Epithelial cell of proximal tubule (primary cell): ENCODE measurements at regions not wholly inside any gene's neighbourhood (a gene's known extent, or its start where the extent isn't known, plus 50 kb on each side); places are given as distances from the start of the nearest gene placed in this dataset.
"Not testable (repeated sequence)": the region's sequence is repeated elsewhere in the genome, so short reads cannot be mapped to it uniquely, and the experiment has no call there.

Source experiments
- DNase-seq: peaks from one replicate; pipeline ENCODE4 v3.0.0-alpha.2; 2011; ENCODE audit warnings: low read depth
- H3K4me3 ChIP-seq: 2 replicates; pipeline ENCODE4 v1.5.1; 2011; ENCODE audit warnings: low read depth, mild to moderate bottlenecking, low read length

DNA sequence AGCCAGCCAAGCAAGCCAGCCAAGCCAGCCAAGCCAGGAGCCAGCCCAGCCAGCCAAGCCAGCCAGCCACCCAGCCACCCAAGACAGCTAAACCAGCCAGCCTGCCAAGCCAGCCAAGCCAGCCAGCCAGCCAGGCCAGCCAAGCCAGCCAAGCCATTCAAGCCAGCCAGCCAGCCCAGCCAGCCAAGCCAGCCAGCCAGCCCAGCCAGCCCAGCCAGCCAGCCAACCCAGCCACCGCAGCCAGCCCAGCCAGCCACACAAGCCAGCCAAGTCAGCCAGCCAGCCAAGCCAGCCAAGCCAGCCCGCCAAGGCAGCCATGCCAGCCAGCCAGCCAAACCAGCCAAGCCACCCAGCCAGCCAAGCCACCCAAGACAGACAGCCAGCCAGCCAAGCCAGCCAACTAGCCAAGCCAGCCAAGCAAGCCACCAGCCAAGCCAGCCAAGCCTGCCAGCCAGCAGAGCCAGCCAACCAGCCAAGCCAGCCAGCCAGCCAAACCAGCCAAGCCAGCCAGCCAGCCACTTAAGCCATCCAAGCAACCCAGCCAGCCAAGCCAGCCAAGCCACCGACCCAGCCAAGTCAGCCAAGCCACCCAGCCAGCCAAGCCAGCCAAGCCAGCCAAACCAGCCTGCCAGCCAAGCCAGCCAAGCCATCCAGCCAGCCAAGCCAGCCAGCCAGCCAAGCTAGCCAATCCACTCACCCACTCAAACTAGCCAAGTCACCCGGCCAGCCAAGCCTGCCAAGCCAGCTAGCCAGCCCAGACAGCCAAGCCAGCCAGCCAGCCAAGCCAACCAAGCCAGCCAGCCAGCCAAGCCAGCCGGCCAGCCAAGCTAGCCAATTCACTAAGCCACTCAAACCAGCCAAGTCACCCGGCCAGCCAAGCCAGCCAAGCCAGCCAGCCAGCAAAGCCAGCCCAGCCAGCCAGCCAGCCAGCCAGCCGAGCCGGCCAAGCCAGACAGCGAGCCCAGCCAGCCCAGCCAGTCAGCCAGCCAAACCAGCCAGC, 328.8 kb upstream of the PLGLB2 start:
- not testable (repeated sequence) for DNase-seq, H3K4me3 ChIP-seq

GRCh38 chr2:87419980-87420379, 327.9 kb upstream of the PLGLB2 start:
- not testable (repeated sequence) for H3K4me3 ChIP-seq, DNase-seq

- DNase-seq, H3K4me3 ChIP-seq: not testable (repeated sequence)
These were observed 326.9 kb upstream of the PLGLB2 start for GRCh38 chr2:87420954-87421353.

- not testable (repeated sequence) for DNase-seq, H3K4me3 ChIP-seq
These were observed 323.8 kb upstream of the PLGLB2 start for GRCh38 chr2:87423796-87424762.

DNA sequence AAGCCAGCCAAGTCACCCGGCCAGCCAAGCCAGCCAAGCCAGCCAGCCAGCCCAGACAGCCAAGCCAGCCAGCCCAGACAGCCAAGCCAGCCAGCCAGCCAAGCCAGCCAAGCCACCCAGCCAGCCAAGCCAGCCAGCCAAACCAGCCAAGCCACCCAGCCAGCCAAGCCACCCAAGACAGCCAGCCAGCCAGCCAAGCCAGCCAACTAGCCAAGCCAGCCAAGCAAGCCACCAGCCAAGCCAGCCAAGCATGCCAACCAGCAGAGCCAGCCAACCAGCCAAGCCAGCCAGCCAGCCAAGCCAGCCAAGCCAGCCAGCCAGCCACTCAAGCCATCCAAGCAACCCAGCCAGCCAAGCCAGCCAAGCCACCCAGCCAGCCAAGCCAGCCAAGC, 323.1 kb upstream of the PLGLB2 start:
- DNase-seq, result not testable (repeated sequence)

DNA sequence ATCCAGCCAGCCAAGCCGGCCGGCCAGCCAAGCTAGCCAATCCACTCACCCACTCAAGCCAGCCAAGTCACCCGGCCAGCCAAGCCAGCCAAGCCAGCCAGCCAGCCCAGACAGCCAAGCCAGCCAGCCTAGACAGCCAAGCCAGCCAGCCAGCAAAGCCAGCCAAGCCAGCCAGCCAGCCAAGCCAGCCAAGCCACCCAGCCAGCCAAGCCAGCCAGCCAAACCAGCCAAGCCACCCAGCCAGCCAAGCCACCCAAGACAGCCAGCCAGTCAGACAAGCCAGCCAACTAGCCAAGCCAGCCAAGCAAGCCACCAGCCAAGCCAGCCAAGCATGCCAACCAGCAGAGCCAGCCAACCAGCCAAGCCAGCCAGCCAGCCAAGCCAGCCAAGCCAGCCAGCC, 322.7 kb upstream of the PLGLB2 start:
- H3K4me3 ChIP-seq, DNase-seq: not testable (repeated sequence)

More for the DNA sequence above, 323.1 kb upstream of the PLGLB2 start:
- H3K4me3 ChIP-seq, result not testable (repeated sequence)

DNA sequence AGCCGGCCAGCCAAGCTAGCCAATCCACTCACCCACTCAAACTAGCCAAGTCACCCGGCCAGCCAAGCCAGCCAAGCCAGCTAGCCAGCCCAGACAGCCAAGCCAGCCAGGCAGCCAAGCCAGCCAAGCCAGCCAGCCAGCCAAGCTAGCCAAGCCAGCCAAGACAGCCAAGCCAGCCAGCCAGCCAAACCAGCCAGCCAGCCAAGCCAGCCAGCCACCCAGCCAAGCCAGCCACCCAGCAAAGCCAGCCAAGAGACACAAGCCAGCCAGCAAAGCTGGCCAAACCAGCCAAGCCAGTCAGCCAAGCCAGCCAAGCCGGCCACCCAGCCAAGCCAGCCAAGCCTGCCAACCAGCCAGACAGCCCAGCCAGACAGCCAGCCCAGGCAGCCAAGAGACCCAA, 322.2 kb upstream of the PLGLB2 start:
- not testable (repeated sequence) for DNase-seq, H3K4me3 ChIP-seq

- not testable (repeated sequence) for DNase-seq, H3K4me3 ChIP-seq
These were observed 319.3 kb upstream of the PLGLB2 start for GRCh38 chr2:87428452-87429130.

GRCh38 chr2:87429206-87429930, 318.5 kb upstream of the PLGLB2 start:
- H3K4me3 ChIP-seq, DNase-seq: not testable (repeated sequence)

DNA sequence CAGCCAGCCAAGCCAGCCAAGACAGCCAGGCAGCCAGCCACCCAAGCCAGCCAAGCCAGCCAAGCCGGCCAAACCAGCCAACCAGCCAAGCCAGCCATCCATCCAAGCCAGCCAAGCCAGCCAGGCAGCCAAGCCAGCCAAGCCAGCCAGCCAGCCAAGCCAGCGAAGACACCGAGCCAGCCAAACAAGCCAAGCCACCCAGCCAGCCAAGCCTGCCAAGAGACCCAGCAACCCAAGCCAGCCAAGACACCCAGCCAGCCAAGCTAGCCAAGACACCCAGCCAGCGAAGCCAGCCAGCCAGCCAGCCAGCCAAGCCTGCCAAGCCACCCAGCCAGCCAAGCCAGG, 318.0 kb upstream of the PLGLB2 start:
- not testable (repeated sequence) for H3K4me3 ChIP-seq

GRCh38 chr2:87431051-87431450, 316.8 kb upstream of the PLGLB2 start:
- H3K4me3 ChIP-seq, DNase-seq: not testable (repeated sequence)

More for the DNA sequence above, 318.0 kb upstream of the PLGLB2 start:
- DNase-seq, result not testable (repeated sequence)

- H3K4me3 ChIP-seq, DNase-seq: not testable (repeated sequence)
These were observed 315.0 kb upstream of the PLGLB2 start for GRCh38 chr2:87432711-87433453.

- not testable (repeated sequence) for H3K4me3 ChIP-seq, DNase-seq
These were observed 311.9 kb upstream of the PLGLB2 start for GRCh38 chr2:87436007-87436406.

GRCh38 chr2:87437701-87438260, 310.1 kb upstream of the PLGLB2 start:
- DNase-seq, H3K4me3 ChIP-seq: not testable (repeated sequence)

- not testable (repeated sequence) for H3K4me3 ChIP-seq, DNase-seq
These were observed 309.0 kb upstream of the PLGLB2 start for GRCh38 chr2:87438780-87439454.
